ENCODE measurements at regions not wholly inside any gene's neighbourhood (a gene's known extent, or its start where the extent isn't known, plus 50 kb on each side); places are given as distances from the start of the nearest gene placed in this dataset.

DNA sequence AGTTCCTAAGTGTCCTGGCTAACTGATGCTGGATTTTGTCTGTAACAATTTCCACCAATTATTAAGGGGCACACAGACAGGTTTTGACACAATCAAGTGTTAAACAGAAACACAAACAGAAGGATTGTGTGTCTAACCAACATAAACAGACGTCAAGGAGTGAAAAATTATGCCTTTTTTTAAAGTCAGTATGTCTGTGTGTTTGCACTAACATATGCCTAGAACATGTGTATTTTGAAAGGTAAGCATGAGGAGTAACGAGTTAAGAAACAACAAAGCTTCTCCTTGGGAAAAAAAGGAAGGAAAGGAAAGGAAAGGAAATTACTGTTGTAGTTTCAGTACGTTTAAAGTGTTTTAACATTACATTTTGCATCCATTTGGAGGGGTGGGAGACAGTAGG is 466.3 kb upstream of the ID4 start:
- TF ChIP-seq, protein P1, sequence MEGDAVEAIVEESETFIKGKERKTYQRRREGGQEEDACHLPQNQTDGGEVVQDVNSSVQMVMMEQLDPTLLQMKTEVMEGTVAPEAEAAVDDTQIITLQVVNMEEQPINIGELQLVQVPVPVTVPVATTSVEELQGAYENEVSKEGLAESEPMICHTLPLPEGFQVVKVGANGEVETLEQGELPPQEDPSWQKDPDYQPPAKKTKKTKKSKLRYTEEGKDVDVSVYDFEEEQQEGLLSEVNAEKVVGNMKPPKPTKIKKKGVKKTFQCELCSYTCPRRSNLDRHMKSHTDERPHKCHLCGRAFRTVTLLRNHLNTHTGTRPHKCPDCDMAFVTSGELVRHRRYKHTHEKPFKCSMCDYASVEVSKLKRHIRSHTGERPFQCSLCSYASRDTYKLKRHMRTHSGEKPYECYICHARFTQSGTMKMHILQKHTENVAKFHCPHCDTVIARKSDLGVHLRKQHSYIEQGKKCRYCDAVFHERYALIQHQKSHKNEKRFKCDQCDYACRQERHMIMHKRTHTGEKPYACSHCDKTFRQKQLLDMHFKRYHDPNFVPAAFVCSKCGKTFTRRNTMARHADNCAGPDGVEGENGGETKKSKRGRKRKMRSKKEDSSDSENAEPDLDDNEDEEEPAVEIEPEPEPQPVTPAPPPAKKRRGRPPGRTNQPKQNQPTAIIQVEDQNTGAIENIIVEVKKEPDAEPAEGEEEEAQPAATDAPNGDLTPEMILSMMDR (IDR thresholded peaks at IDR 0.05; ENCODE audit: low read depth, low read length, poor library complexity, severe bottlenecking), result no peak
- TF ChIP-seq EZH2phosphoT487 (IDR thresholded peaks at IDR 0.05; ENCODE audit: borderline replicate concordance, low read length), result no peak
